Peyer's patch (tissue), 4 donors: ENCODE measurements at regions not wholly inside any gene's neighbourhood (a gene's known extent, or its start where the extent isn't known, plus 50 kb on each side); places are given as distances from the start of the nearest gene placed in this dataset.

Experiments
- CTCF ChIP-seq, 6 experiments: fragments of 450-650 bp in 4 of 6; fragments of 200-600 bp in 2 of 6; sonication (generic) in 1 of 6; IDR thresholded peaks; one replicate each; pipeline ENCODE4 v1.5.1; 2017 to 2019; ENCODE audit warnings: antibody characterized with exemption in 6 of 6, mild to moderate bottlenecking in 3 of 6, moderate library complexity in 1 of 6
- POLR2A ChIP-seq, 2 donors: fragments of 450-650 bp; IDR thresholded peaks; one replicate each; pipeline ENCODE4 v1.5.1; 2017; ENCODE audit warnings: antibody characterized with exemption in 2 of 2, mild to moderate bottlenecking in 2 of 2, moderate library complexity in 2 of 2

DNA sequence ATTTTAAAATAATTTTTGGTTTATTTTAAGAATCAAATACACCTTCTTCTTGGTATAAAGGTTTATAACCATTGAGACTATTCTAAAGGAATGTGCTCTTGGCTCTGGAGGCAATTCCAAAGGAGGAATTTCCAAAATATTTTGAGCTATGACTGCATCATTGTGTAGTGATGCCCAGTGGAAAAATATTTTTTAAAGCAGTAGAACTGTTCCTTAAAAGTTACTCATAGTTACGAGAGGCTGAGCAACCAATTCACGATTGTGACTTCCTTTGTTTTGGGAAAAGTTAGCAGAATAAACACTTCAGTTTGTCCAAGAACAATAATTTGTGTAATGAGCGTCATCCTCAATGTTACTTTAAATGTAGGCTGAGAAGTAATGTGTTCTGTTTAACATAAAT, 233.6 kb downstream of the BAMBI start:
- TF ChIP-seq CTCF (IDR thresholded peaks at IDR 0.05), result no peak
- TF ChIP-seq POLR2A (IDR thresholded peaks at IDR 0.05), result no peak
